Activated naive CD4-positive, alpha-beta T cell treated with anti-CD3 and anti-CD28 coated beads, Interleukin-2, amount 50 U/mL, for 24 hours (primary cell): ENCODE measurements at regions not wholly inside any gene's neighbourhood (a gene's known extent, or its start where the extent isn't known, plus 50 kb on each side); places are given as distances from the start of the nearest gene placed in this dataset.
"Not testable (repeated sequence)": the region's sequence is repeated elsewhere in the genome, so short reads cannot be mapped to it uniquely, and the experiment has no call there.

ENCODE experiments used
- H3K27ac Mint-ChIP-seq: one replicate; pipeline ENCODE4 v1.8.0; 2021; ENCODE audit warnings: mild to moderate bottlenecking, mixed read lengths
- H3K27me3 Mint-ChIP-seq: one replicate; pipeline ENCODE4 v1.8.0; 2021; ENCODE audit warnings: mixed read lengths
- H3K36me3 Mint-ChIP-seq: one replicate; pipeline ENCODE4 v1.8.0; 2021; ENCODE audit warnings: mixed read lengths
- H3K4me1 Mint-ChIP-seq: one replicate; pipeline ENCODE4 v1.8.0; 2021; ENCODE audit warnings: mixed read lengths
- H3K4me3 Mint-ChIP-seq: one replicate; pipeline ENCODE4 v1.8.0; 2021; ENCODE audit warnings: mild to moderate bottlenecking, mixed read lengths
- H3K9me3 Mint-ChIP-seq: one replicate; pipeline ENCODE4 v1.8.0; 2021; ENCODE audit warnings: mixed read lengths

- Mint-ChIP-seq H3K9me3 (no peaks in the 10 kb centered on the region), H3K27me3 (peaks cover 5% of the 10 kb centered on the region), H3K27ac (no peak overlapping the region), H3K36me3 (no peaks in the 10 kb centered on the region), H3K4me1 (no peaks in the 10 kb centered on the region), H3K4me3 (no peak overlapping the region)
These were observed 186.4 kb upstream of the MMS22L start for GRCh38 chr6:97469451-97469850.

GRCh38 chr6:97470322-97470721, 187.3 kb upstream of the MMS22L start:
- Mint-ChIP-seq H3K4me1 (no peaks in the 10 kb centered on the region), H3K4me3 (no peak overlapping the region), H3K27ac (no peak overlapping the region), H3K27me3 (peaks cover 3% of the 10 kb centered on the region), H3K9me3 (no peaks in the 10 kb centered on the region), H3K36me3 (no peaks in the 10 kb centered on the region)

- H3K4me3 Mint-ChIP-seq, result no peak overlapping the region
- no peaks in the 10 kb centered on the region for H3K36me3 Mint-ChIP-seq
- no peaks in the 10 kb centered on the region for H3K9me3 Mint-ChIP-seq
- no peak overlapping the region for H3K27ac Mint-ChIP-seq
- H3K27me3 Mint-ChIP-seq, result peaks cover 2% of the 10 kb centered on the region
- no peaks in the 10 kb centered on the region for H3K4me1 Mint-ChIP-seq
These were observed 191.0 kb upstream of the MMS22L start for GRCh38 chr6:97473979-97474378.

GRCh38 chr6:97497713-97498331, 214.8 kb upstream of the MMS22L start:
- no peaks in the 10 kb centered on the region for H3K4me1 Mint-ChIP-seq
- no peaks in the 10 kb centered on the region for H3K9me3 Mint-ChIP-seq
- peaks cover 7% of the 10 kb centered on the region for H3K27me3 Mint-ChIP-seq

GRCh38 chr6:97501853-97502252, 218.8 kb upstream of the MMS22L start:
- Mint-ChIP-seq H3K36me3 (no peaks in the 10 kb centered on the region), H3K4me3 (no peak overlapping the region), H3K27ac (no peak overlapping the region), H3K4me1 (no peaks in the 10 kb centered on the region), H3K9me3 (no peaks in the 10 kb centered on the region), H3K27me3 (peaks cover 8% of the 10 kb centered on the region)

More at GRCh38 chr6:97497713-97498331, 214.8 kb upstream of the MMS22L start:
- Mint-ChIP-seq H3K36me3 (no peaks in the 10 kb centered on the region), H3K4me3 (no peak overlapping the region), H3K27ac (no peak overlapping the region)

GRCh38 chr6:97508646-97509045, 225.6 kb upstream of the MMS22L start:
- no peaks in the 10 kb centered on the region for H3K4me1 Mint-ChIP-seq

GRCh38 chr6:97513260-97513659, 230.2 kb upstream of the MMS22L start:
- not testable (repeated sequence) for H3K4me3 Mint-ChIP-seq, H3K36me3 Mint-ChIP-seq, H3K9me3 Mint-ChIP-seq, H3K27ac Mint-ChIP-seq, H3K27me3 Mint-ChIP-seq, H3K4me1 Mint-ChIP-seq

More at GRCh38 chr6:97508646-97509045, 225.6 kb upstream of the MMS22L start:
- H3K27me3 Mint-ChIP-seq, result peaks cover 5% of the 10 kb centered on the region
- no peaks in the 10 kb centered on the region for H3K36me3 Mint-ChIP-seq
- H3K9me3 Mint-ChIP-seq, result no peaks in the 10 kb centered on the region
- no peak overlapping the region for H3K27ac Mint-ChIP-seq
- H3K4me3 Mint-ChIP-seq, result no peak overlapping the region

- H3K27me3 Mint-ChIP-seq, result peaks cover 4% of the 10 kb centered on the region
- H3K4me3 Mint-ChIP-seq, result no peak overlapping the region
- no peak overlapping the region for H3K27ac Mint-ChIP-seq
- peaks cover 6% of the 10 kb centered on the region for H3K9me3 Mint-ChIP-seq
- H3K4me1 Mint-ChIP-seq, result no peaks in the 10 kb centered on the region
- no peaks in the 10 kb centered on the region for H3K36me3 Mint-ChIP-seq
These were observed 241.8 kb upstream of the MMS22L start for GRCh38 chr6:97524811-97525210.

GRCh38 chr6:97535800-97536199, 252.8 kb upstream of the MMS22L start:
- H3K4me3 Mint-ChIP-seq, result no peak overlapping the region
- no peaks in the 10 kb centered on the region for H3K9me3 Mint-ChIP-seq

GRCh38 chr6:97548354-97548753, 265.3 kb upstream of the MMS22L start:
- no peaks in the 10 kb centered on the region for H3K36me3 Mint-ChIP-seq
- H3K4me1 Mint-ChIP-seq, result no peaks in the 10 kb centered on the region
- H3K27ac Mint-ChIP-seq, result no peak overlapping the region
- H3K4me3 Mint-ChIP-seq, result no peak overlapping the region
- peaks cover 10% of the 10 kb centered on the region for H3K9me3 Mint-ChIP-seq
- H3K27me3 Mint-ChIP-seq, result no peaks in the 10 kb centered on the region

More at GRCh38 chr6:97535800-97536199, 252.8 kb upstream of the MMS22L start:
- Mint-ChIP-seq H3K4me1 (no peaks in the 10 kb centered on the region), H3K36me3 (no peaks in the 10 kb centered on the region), H3K27me3 (peaks cover 1% of the 10 kb centered on the region), H3K27ac (no peak overlapping the region)

- Mint-ChIP-seq H3K4me3 (no peak overlapping the region), H3K4me1 (no peaks in the 10 kb centered on the region), H3K27me3 (no peaks in the 10 kb centered on the region), H3K36me3 (no peaks in the 10 kb centered on the region), H3K27ac (no peak overlapping the region), H3K9me3 (peaks cover 9% of the 10 kb centered on the region)
These were observed 274.3 kb upstream of the MMS22L start for GRCh38 chr6:97557355-97557754.

GRCh38 chr6:97563529-97563928, 280.5 kb upstream of the MMS22L start:
- no peaks in the 10 kb centered on the region for H3K4me1 Mint-ChIP-seq
- H3K9me3 Mint-ChIP-seq, result peaks cover 14% of the 10 kb centered on the region
- H3K4me3 Mint-ChIP-seq, result no peak overlapping the region
- H3K36me3 Mint-ChIP-seq, result no peaks in the 10 kb centered on the region
- H3K27ac Mint-ChIP-seq, result no peak overlapping the region
- H3K27me3 Mint-ChIP-seq, result no peaks in the 10 kb centered on the region

GRCh38 chr6:97572943-97573342, 289.9 kb upstream of the MMS22L start:
- Mint-ChIP-seq H3K4me1 (no peaks in the 10 kb centered on the region), H3K4me3 (no peak overlapping the region), H3K27me3 (no peaks in the 10 kb centered on the region), H3K27ac (no peak overlapping the region), H3K9me3 (no peaks in the 10 kb centered on the region), H3K36me3 (no peaks in the 10 kb centered on the region)

- H3K9me3 Mint-ChIP-seq, result no peaks in the 10 kb centered on the region
- H3K27me3 Mint-ChIP-seq, result peaks cover 1% of the 10 kb centered on the region
- no peak overlapping the region for H3K4me3 Mint-ChIP-seq
- no peak overlapping the region for H3K27ac Mint-ChIP-seq
- H3K36me3 Mint-ChIP-seq, result no peaks in the 10 kb centered on the region
- no peaks in the 10 kb centered on the region for H3K4me1 Mint-ChIP-seq
These were observed 303.3 kb upstream of the MMS22L start for GRCh38 chr6:97586344-97586743.

- Mint-ChIP-seq H3K36me3 (no peaks in the 10 kb centered on the region), H3K27ac (no peak overlapping the region), H3K4me1 (no peaks in the 10 kb centered on the region), H3K27me3 (peaks cover 1% of the 10 kb centered on the region), H3K4me3 (no peak overlapping the region), H3K9me3 (no peaks in the 10 kb centered on the region)
These were observed 308.9 kb upstream of the MMS22L start for GRCh38 chr6:97591955-97592354.

GRCh38 chr6:97594844-97595243, 311.8 kb upstream of the MMS22L start:
- Mint-ChIP-seq H3K36me3 (no peaks in the 10 kb centered on the region), H3K27ac (no peak overlapping the region), H3K4me1 (no peaks in the 10 kb centered on the region), H3K4me3 (no peak overlapping the region), H3K9me3 (no peaks in the 10 kb centered on the region), H3K27me3 (no peaks in the 10 kb centered on the region)

GRCh38 chr6:97621111-97621510, 338.1 kb upstream of the MMS22L start:
- H3K27ac Mint-ChIP-seq, result no peak overlapping the region
- no peaks in the 10 kb centered on the region for H3K27me3 Mint-ChIP-seq
- no peak overlapping the region for H3K4me3 Mint-ChIP-seq
- no peaks in the 10 kb centered on the region for H3K9me3 Mint-ChIP-seq
- H3K4me1 Mint-ChIP-seq, result no peaks in the 10 kb centered on the region
- no peaks in the 10 kb centered on the region for H3K36me3 Mint-ChIP-seq
